Left cardiac atrium (tissue), 4 donors: ENCODE measurements at regions not wholly inside any gene's neighbourhood (a gene's known extent, or its start where the extent isn't known, plus 50 kb on each side); places are given as distances from the start of the nearest gene placed in this dataset.
A peak's percentile ranks its signal among the peaks of the same experiment; 100 is the strongest.
"Not testable (repeated sequence)": the region's sequence is repeated elsewhere in the genome, so short reads cannot be mapped to it uniquely, and the experiment has no call there.

Experiments used
- ATAC-seq, 2 donors: fragments of 200-7000 bp; cut with Tn5 transposase; one replicate each; pipeline ENCODE4 v1.9.1; 2020; ENCODE audit warnings: mild to moderate bottlenecking in 2 of 2, moderate library complexity in 2 of 2
- DNase-seq: peaks from one replicate; pipeline ENCODE4 v3.0.0-alpha.2; 2020
- intact Hi-C, 2 donors: fragments of 100-400 bp; cut with DNase I; formaldehyde crosslinking; loops; one replicate each; pipeline versions ENCODE4 v1.14.1 to v1.15.1; 2022 to 2023
- donor health status: DM: no; HTN: yes; CAD: no.
- donor health status: DM: no; HTN: yes; CAD: no; lungs with severe emphysema.
- donor health status: DM: yes; HTN: yes; CAD: no.
- donor health status: Dilated cardiomyopathy.

DNA sequence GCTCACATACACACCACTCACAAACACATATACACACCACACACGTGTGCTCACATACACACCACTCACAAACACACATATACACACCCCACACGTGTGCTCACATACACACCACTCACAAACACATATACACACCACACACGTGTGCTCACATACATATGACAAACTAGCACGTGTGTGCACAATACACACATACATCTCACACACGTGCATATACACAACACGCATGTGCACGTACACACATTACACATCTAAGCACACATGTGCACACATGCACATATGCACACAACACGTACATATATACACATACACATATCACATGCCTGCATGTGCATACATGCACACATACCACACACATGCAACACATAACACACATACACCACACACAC lies 78.3 kb upstream of the FOXK1 start:
- ATAC-seq (no peak), DNase-seq (no peak)
- intact Hi-C loops, result no loop called here

DNA sequence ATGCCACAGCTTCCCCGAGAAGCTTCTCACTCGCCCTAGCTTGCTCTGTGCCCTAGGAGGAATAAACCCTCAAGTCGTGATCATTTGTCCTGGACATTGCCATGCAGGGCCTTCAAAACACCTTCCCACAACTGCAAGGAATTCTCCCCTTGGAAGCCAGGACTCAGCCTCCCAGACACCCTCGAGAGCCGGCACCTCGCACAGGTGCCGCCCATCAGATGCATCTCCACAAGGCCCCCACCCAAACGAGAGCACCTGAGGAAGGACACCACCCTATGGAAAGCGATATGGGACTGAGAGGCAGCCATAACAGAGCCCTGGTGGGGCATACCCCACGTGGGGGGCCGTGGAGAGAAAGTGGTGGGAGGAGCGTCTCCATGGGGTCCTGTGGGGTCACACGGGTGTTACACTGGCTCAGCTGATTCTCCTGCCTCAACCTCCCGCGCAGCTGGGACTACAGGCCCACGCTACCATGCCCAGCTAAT lies 77.6 kb upstream of the FOXK1 start:
- ATAC-seq, result no peak
- intact Hi-C loops, result no loop called here
- DNase-seq, result no peak

DNA sequence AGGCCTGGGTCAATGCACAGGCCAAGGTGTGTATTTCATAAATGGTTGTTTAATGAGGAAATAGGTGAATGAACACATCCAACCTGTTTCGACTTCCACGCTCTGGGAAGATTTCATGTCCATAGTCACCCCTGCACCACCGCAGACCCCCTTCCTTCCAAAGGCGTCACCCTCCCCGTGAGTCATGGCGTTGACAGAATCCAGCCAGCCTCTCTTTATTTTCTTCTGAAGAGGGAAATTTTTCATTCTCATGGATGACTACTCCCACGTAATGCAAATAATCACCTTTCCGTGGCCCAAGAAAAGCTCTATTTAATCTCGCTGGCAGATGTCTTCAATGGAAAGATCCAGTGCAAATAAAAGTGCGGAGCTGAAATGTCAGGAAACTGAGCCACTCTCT lies 75.3 kb upstream of the FOXK1 start:
- DNase-seq, result no peak
- no peak for ATAC-seq

DNA sequence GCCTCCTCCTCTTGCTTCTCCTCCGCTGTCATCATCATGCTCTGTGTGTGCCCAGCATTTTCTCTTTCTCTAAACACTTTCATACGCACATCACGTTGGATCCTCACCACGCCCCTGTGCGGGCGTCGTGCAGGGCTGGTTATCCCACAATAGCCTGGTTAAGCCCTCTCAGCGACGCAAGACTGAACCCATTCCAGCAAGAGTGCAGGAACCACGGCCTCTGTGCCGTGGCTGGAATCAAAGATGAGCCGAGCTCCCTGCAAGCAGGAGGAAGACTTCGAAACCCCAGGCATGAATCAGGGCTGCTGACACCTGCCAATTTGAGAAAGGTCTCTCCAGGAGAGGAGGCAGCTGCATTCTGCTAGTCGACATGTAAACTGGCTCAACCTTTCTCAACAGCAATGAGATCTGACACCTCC lies 74.8 kb upstream of the FOXK1 start:
- ATAC-seq (no peak), DNase-seq (no peak)
- intact Hi-C loops, result no loop called here

More for the DNA sequence above, 75.3 kb upstream of the FOXK1 start:
- intact Hi-C loops, result no loop called here

DNA sequence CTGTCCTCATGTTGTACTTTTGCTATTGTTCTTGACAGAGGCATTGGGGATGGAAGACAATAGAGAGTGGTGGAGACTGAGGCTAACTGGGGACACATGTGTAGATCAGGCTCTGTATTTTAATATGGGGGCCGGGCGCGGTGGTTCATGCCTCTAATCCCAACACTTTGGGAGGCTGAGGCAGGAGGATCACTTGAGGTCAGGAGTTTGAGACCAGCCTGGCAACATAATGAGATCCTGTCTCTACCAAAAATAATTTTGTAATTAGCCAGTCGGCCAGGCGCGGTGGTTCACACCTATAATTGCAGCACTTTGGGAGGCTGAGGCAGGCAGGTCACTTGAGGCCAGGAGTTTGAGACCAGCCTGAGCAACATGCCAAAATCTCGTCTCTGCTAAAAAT lies 72.5 kb upstream of the FOXK1 start:
- ATAC-seq, intact Hi-C loops: not testable (repeated sequence)

DNA sequence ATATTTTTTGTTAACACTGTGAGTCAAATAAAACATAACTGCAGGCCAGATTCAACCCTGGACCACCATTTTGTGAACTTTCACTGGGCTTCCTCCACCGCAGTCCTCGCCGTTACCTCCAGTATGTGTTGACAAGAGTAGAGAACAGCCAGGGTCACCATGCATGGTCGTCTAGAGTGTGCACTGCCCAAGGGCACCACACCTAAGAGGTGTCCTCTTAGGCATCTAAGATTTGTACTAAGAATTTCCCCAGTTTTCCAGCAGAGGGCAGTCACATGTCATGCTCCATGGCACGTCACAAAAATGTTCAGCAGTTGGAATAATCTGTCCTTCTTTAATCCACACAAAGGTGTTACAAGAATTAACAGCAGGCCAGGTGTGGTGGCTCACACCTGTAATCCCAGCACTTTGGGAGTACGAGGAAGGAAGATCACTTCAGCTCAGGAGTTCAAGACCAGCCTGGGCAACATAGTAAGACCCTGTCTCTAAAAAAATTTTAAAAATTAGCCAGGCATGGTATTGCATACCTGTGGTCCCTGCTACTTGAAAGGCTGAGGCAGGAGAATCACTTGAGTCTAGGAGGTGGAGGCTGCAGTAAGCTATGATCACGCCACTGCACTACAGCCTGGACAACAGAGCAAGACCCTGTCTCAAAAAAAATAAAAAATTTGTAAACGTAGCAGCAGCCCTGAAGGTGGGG lies 71.2 kb upstream of the FOXK1 start:
- ATAC-seq (peak; percentile 58 to 64), DNase-seq (no peak)
- intact Hi-C loops, result no loop called here

More for the DNA sequence above, 72.5 kb upstream of the FOXK1 start:
- DNase-seq, result not testable (repeated sequence)

DNA sequence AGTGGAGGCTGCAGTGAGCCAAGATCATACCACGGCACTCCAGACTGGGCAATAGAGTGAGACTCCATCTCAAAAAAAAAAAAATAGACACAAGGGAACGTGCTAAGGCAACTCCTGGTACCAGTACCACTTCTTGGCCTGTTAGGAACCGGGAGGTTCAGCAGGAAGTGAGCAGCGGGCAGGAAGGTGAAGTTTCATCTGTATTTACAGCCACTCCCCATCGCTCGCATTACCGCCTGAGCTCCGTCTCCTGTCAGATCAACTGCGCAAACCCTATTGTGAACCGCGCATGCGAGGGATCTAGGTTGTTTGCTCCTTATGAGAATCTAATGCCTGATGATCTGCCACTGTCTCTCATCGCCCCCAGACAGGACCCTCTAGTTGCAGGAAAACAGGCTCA lies 69.9 kb upstream of the FOXK1 start:
- ATAC-seq (no peak), DNase-seq (no peak)
- intact Hi-C loops, result no loop called here

DNA sequence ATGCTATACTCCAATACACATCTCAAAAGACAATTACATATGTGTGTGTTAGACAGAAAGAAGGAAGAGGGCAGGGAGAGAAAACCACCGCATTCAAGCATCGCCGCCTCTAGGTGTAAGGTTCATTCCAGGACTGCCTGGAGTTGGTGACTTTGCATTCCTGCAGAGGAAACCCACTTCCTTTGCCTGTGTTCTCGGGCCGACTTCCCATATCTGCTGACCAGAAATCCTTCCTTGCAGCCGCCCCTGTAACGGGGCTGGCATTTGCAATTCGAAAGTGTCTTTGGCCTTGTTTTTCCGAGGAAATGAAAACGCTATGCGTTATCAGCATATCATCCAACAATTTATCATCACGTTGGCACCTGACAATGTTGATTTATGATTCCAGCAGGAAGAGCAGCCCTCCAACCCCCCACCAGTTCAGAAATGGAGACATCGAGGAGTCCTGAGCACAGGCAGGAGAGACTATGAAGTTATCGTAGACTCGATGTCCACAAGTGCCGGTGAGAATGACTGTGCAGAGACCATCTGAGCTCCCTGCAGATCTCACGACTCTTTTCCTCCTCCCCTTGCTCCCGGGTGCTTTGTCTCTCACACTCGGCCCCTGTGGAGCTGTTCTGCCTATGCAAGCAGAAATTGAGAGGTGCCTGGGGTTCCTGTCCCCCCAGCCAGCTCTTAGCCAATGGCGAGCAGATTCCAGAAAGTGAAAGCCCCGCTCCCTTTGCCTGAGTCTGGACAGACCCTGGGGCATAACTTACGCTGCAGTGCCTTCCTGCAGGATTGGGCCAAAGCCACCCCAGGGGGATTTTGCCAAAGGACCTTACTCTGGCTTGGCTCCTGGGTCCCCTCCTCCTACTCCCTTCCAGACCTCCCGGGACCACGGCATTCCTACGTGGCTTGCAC lies 68.9 kb upstream of the FOXK1 start:
- intact Hi-C loops, result no loop called here
- DNase-seq (peak; percentile 38), ATAC-seq (peak; percentile 56 to 57)

DNA sequence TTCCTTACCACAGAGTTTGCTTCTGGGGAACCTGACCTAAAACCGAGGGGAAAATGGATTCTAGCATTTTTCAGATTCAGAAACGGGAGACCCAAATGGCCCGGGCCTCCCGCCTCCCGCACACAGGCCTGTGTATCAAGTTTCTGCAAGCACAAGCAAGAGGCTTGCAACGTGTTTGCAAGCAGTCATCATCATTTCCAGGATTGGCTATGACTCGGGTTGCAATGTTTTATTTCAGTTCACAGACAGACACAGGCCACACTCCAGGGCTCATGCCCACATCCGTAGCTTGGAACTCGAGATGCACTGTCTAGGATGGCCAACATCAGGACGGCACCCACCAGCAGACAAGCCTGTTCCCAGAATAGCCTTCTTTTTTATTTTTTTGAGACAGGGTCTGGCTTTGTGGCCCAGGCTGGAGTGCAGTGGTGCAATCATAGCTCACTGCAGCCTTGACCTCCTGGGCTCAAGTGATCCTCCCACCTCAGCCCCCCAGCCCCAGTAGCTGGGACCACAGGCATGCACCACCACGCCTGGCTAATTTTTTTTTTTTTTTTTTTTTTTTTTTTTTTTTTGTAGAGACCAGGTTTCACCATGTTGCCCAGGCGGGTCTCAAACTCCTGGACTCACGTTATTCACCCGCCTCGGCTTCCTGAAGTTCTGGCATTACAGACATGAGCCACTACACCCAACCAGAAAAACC lies 68.1 kb upstream of the FOXK1 start:
- ATAC-seq (peak; percentile 49 to 53), DNase-seq (no peak)
- intact Hi-C loops, result no loop called here

DNA sequence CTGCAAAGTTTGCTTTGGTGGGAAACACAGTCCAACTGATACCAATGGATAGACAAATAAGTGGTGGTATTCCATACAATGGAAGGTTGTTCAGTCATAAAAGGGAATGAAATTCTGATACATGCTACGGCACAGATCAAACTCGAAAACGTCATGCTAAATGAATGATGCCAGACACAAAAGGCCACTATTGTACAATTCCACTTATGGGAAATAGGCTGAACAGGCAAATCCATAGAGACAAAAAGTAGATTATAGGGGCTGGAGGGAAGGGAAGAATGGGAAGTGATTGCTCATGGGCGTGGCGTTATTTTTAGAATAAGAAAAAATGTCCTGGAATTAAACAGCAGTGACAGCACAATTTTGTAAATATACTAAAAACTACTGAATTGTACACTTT lies 66.0 kb upstream of the FOXK1 start:
- intact Hi-C loops, result no loop called here
- ATAC-seq (no peak), DNase-seq (no peak)

DNA sequence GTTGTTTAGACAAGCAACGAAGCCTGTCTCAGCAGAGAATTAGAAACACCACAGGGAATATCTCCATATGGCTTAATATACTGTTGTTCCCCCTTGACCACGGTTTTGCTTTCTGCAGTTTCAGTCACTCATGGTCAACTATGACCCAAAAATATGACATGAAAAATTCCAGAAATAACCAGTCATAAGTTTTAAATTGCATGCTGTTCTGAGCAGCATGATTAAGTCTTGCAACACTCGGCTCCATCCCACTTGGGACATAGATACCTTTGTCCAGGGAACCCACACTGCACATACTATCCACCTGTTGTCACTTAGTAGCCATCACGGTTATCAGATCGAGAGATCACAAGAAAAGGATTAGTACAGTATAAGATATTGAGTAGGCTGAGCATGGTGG lies 60.7 kb upstream of the FOXK1 start:
- ATAC-seq, result no peak
- DNase-seq, result no peak
- intact Hi-C loops, result no loop called here

DNA sequence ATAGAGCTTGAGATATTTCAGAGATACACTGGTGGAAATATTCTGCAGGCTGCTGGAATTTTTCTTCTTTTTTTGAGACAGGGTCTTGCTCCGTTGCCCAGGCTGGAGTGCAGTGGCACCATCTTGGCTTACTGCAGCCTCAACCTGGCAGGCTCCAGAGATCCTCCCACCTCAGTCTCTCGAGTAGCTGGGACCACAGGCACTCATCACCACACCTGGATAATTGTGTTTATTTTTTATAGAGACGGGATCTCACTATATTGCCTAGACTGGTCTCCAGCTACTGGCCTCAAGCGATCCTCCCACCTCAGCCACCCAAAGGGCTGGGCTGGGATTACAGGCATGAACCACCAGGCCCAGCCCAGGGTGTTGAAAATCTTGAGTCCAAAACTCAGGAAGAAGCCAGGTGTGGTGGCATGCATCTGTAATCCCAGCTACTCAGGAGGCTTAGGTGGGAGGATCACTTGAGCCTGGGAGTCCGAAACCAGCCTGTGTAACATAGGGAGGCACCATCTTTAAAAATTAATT lies 55.7 kb upstream of the FOXK1 start:
- intact Hi-C loops, result no loop called here
- ATAC-seq, result no peak
- no peak for DNase-seq

DNA sequence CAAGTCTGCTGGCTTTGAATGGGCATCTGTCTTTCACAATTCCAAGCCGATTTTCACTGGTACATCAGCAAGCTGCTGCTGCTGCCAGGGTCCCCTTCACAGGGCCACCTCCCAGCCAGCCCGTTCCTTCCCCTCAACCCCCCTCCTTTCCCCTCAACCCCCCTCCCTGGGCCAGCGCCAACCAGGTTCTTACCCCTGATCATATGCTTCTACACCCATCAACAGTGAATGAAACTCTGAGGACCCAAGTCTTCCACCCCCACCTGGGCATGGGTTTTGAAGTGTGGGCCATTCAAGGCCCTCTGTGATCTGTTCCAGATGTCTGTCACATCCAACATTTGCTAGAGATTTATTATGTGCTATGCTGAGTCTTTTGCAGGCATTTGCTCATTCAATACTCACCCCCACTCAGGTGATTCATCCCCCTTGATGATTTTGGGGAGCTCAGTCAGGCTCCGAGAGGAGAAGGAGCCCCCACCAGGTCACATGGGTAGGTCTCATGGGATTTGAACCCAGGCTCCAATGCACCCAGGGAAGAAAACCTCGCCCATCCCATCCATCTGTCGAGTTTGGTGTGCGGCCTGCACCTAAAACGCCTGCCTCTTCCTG lies 52.7 kb upstream of the FOXK1 start:
- DNase-seq, result no peak
- intact Hi-C loops, result no loop called here
- ATAC-seq, result no peak

DNA sequence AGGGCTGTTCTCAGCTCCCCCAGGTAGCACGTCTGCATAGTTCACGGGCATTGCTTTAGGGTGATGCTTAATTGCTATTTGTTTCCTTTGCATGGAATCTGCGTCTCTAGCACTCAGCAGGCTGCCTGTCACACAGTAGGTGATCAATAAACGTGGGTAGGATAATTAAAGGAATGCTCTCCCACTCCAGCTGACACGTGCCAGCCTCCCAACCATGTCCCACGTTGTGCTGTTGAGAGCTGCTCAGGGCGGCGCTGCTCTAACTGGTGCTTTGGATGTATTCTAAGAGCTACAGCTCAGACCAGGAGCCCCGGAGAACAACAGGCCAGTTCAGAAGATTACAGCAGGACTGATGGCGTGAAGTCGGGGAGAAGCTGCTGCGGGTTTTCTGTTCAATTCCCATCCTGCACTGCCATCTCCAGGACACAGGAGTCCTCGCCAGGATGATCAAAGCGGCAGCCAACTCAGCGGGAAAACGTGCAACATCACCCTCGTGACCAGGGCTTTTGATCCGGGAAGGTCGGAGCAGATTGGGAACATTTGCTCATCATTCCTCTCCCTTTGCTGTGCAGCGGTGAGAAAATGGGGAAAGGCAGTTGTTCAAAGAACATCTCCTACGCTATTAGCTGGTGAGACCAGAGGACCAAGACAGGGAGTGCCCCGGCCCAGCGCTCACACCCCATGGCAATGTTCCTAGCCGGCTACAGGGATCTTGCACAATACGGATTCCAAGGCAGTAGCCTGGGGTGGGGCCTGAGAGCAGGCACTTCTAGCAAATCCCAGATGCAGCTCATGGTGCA lies 50.5 kb upstream of the FOXK1 start:
- DNase-seq (peak; percentile 83), ATAC-seq (peak; percentile 95 to 98)
- intact Hi-C loops, result no loop called here
